Activated gamma-delta T cell treated with Interleukin-2 at 50 U/mL for 16 hours (primary cell): ENCODE measurements at regions not wholly inside any gene's neighbourhood (a gene's known extent, or its start where the extent isn't known, plus 50 kb on each side); places are given as distances from the start of the nearest gene placed in this dataset.
A peak's percentile ranks its signal among the peaks of the same experiment; 100 is the strongest.
"Not testable (repeated sequence)": the region's sequence is repeated elsewhere in the genome, so short reads cannot be mapped to it uniquely, and the experiment has no call there.

ENCODE experiments used
- DNase-seq: peaks from one replicate; pipeline ENCODE4 v3.0.0-alpha.2; 2020

GRCh38 chr2:168300460-168300859, 53.1 kb upstream of the STK39 start:
- no peak for DNase-seq

- DNase-seq = no peak
Measured at GRCh38 chr2:168304024-168304681, 56.8 kb upstream of the STK39 start.

- no peak for DNase-seq
Measured at GRCh38 chr2:168307379-168307778, 60.0 kb upstream of the STK39 start.

- no peak for DNase-seq
Measured at GRCh38 chr2:168310580-168310979, 63.2 kb upstream of the STK39 start.

- no peak for DNase-seq
Measured at GRCh38 chr2:168311261-168311910, 64.0 kb upstream of the STK39 start.

GRCh38 chr2:168312036-168312822, 64.8 kb upstream of the STK39 start:
- DNase-seq = no peak

GRCh38 chr2:168314236-168314635, 66.8 kb upstream of the STK39 start:
- DNase-seq = no peak

- no peak for DNase-seq
Measured at GRCh38 chr2:168315331-168316072, 68.1 kb upstream of the STK39 start.

- no peak for DNase-seq
Measured at GRCh38 chr2:168316073-168316440, 68.7 kb upstream of the STK39 start.

- DNase-seq = no peak
Measured at GRCh38 chr2:168317282-168317681, 69.9 kb upstream of the STK39 start.

GRCh38 chr2:168320267-168320666, 72.9 kb upstream of the STK39 start:
- no peak for DNase-seq

- no peak for DNase-seq
Measured at GRCh38 chr2:168322325-168323007, 75.1 kb upstream of the STK39 start.

- no peak for DNase-seq
Measured at GRCh38 chr2:168323529-168324021, 76.2 kb upstream of the STK39 start.

- no peak for DNase-seq
Measured at GRCh38 chr2:168326572-168326971, 79.2 kb upstream of the STK39 start.

- DNase-seq = no peak
Measured at GRCh38 chr2:168327328-168327727, 79.9 kb upstream of the STK39 start.

- no peak for DNase-seq
Measured at GRCh38 chr2:168328421-168328820, 81.0 kb upstream of the STK39 start.

GRCh38 chr2:168330624-168331423, 83.4 kb upstream of the STK39 start:
- DNase-seq = no peak

- DNase-seq = not testable (repeated sequence)
Measured at GRCh38 chr2:168335254-168335653, 87.9 kb upstream of the STK39 start.

- peak; percentile 40 for DNase-seq
Measured at GRCh38 chr2:168336786-168337388, 89.5 kb upstream of the STK39 start.

- no peak for DNase-seq
Measured at GRCh38 chr2:168338292-168338691, 90.9 kb upstream of the STK39 start.

- DNase-seq = no peak
Measured at GRCh38 chr2:168338803-168339437, 91.5 kb upstream of the STK39 start.
